HG03565 (cell line): ENCODE measurements at regions not wholly inside any gene's neighbourhood (a gene's known extent, or its start where the extent isn't known, plus 50 kb on each side); places are given as distances from the start of the nearest gene placed in this dataset.
"Not testable (repeated sequence)": the region's sequence is repeated elsewhere in the genome, so short reads cannot be mapped to it uniquely, and the experiment has no call there.

ENCODE experiments used
- ATAC-seq: cut with Tn5 transposase; IDR thresholded peaks from one replicate; pipeline ENCODE4 v1.9.1; 2021; ENCODE audit warnings: mild to moderate bottlenecking, moderate library complexity; ENCODE audit not compliant: unreplicated experiment

DNA sequence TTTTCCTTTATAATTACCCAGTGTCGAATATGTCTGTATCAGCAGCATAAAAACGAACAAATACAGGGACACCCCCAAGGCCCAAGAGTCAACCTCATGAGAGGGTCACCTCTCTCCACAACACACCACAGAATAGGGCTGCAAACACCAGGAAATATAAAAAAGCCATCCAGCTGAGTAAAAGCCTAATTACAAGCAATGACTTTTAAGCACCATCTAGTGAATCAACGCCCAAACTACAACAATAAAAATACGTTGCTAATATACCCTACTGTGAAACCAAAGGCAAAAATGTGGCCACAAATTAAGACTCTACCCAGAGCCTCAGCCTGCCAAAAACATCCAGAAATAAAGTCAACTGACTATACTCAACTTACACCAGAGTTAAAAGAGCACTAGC lies 817.9 kb upstream of the NEGR1 start:
- no peak for ATAC-seq

DNA sequence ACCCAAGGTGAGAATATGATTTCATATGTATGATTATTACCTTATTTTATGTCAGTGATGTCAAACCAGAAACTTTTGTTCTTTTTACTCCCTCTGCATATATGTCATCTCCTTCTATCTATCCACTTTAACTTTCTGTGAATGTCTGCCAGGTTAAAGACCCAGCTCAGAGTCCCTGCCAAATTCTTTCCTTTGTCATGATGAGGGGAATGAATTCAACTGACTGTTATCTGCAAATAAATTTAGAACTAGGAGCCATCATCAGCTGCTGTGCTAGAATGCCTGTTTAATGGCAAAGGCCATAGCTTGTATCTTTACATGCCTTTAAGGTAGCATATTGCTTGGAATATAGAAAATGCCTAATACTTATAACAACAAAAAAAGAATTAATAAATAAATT lies 815.6 kb upstream of the NEGR1 start:
- ATAC-seq = no peak

DNA sequence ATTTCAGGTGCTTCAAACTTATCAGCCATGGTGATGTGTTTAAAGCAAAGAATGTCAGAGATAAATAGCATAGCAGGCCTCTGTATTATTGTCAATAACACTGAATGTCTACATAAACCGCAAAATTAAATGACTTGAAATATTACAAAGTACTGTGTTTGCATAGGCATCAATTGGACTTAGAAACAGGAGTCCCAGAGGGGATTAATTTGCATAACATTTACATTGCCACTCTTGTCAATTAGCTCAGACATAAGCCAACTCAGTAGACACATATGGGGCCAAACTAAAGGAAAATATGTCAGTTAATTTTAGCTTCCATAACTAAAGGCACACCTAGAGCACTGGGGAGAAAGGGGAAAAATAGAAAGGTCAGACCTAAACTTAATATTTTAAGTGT lies 814.5 kb upstream of the NEGR1 start:
- ATAC-seq = no peak

DNA sequence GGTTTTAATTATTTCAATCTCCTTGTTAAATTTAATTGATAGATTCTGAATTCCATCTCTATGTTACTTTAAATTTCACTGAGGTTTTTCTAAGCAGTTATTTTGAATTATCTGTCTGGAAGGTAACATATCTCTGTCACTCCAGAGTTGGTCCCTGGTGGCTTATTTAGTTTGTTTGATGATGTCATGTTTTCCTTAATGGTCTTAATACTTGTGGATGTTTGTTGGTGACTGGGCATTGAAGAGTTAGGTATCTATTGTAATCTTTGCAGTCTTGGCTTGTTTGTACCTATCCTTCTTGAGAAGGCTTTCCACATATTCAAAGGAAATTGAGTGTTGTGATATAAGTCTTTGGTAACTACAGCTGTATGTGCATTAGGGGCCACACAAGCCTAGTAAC lies 810.0 kb upstream of the NEGR1 start:
- no peak for ATAC-seq

GRCh38 chr1:73066866-73067265 lies 784.5 kb upstream of the NEGR1 start:
- ATAC-seq = no peak

DNA sequence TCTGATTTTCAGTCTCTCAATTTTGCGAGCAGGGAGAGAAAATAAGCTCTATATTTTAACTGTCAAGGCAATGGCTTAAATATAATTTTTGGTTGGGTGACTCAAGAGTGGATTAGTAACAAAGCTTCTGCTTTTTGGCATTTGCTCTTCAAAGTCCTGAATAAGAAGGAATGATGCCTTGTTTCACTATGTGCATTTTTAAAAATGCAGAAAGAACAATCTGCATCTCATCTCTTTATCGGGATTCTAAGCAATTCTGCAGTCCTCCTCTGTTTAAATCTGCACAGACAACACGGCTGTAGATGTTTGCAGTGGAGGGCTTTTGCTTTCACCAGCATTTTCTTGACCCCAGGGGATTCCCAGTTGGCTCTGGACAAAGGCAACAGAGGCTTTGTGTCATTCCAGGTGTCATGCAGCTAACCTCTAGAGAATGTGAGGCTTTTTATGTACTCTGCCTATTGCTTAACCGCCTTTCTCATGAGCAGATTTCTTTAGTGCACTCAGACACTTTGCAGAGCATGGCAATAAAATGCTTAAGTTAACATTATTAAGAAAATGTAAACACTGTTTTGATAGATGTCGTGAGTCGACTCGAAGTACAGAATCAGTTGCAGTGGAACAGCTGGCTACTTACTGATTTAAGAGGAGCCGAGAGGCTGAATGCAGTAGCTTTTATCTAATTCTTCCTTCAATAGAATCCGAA lies 783.2 kb upstream of the NEGR1 start:
- ATAC-seq = no peak

DNA sequence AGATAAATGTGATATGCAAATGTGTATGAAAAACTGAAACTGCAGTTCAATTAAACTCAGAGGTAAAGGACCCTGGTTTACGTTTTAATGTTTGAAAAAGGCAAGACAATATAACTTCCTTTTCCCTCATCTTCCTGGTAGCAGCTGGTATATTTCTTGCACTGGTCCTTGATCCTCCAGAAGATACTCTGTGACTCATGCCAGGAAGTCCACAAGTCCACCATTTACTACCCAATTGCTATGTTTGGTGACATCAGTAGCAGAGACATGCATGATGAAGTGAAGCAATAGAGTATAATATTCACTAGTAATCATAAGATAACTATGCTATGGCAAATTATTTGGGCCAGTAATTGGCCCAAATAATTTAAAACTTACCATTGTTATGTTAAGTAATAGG lies 774.5 kb upstream of the NEGR1 start:
- ATAC-seq = no peak

DNA sequence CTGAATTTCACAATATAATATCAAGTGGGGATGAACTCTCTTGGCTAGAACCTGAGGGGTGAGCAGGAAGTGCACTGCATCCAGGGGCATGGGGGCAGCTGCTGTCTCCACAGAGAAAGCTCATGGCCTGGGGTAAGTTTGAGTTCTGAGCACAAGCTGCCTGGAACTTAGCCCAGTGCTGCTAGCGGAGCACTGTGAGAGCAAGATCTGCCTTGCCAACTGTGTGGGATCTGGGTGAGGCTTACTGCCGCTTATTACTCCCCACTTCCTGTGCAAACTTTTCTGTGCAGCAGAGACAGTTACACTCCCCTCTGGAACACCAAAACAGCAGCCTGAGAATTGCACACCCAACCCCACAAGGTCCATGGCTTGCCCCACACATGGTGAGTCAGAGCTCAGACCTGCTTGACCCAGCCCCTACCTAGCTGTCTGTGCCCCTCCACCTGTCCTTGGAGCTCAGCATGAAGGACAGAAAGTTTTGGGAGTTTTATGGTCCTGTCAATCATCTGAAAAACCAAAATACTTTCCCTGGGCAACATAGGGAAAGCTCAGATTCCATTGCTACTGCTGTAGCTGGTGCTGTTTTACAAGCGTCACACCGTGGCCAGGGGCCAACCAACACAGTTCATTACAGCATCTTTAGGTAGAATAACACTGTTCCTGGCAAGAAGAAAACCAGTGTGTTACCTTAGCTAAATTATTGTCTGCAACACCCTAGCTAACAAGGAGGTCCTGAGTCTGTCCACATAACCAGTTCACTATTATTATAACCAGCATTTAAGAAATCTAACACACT lies 762.1 kb upstream of the NEGR1 start:
- no peak for ATAC-seq

- no peak for ATAC-seq
Measured at GRCh38 chr1:73042403-73042802, 760.1 kb upstream of the NEGR1 start.

- no peak for ATAC-seq
Measured at GRCh38 chr1:73040811-73041210, 758.5 kb upstream of the NEGR1 start.

DNA sequence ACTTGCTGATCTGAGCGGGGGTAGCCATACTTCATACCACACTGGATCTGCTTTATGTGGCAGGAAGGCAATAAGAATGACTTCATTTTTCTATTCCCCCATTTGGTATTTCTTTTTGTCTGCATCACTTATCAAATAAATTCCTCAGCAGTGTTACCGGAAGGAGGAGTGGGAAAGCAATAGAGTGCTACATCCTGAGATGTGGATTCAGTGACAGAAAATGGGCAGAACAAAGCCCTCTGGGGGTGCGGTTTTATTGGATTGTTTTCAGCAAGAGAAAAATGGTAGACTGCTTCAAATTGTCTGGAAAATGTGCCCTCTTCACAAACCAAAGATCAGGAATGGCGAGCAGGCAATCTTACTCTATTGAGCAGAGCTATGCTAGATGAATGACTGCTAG lies 751.9 kb upstream of the NEGR1 start:
- ATAC-seq = no peak

- no peak for ATAC-seq
Measured at GRCh38 chr1:73033640-73034039, 751.3 kb upstream of the NEGR1 start.

DNA sequence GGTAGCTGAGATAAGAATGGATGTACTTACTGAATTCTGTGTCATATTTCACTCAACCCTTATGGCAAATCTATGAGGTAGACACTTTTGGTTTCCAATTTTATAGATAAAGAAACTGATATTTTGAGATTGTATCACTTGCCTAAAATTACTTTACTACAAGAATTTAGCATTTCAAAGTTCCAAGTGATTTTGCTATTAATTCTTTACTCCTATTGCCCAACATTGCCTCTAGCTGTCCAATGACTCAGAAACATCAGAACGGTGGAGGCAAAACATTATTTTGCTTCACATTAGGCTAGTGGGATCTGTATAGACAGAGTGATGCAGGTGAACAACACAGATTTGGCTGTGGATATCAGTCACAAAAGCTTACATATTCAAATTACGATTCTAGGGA lies 747.2 kb upstream of the NEGR1 start:
- no peak for ATAC-seq

GRCh38 chr1:73026114-73026513 lies 743.8 kb upstream of the NEGR1 start:
- ATAC-seq = no peak

- no peak for ATAC-seq
Measured at GRCh38 chr1:73009938-73010337, 727.6 kb upstream of the NEGR1 start.

GRCh38 chr1:73009311-73009710 lies 727.0 kb upstream of the NEGR1 start:
- ATAC-seq = no peak

GRCh38 chr1:72997624-72998023 lies 715.3 kb upstream of the NEGR1 start:
- ATAC-seq = no peak

GRCh38 chr1:72997041-72997440 lies 714.7 kb upstream of the NEGR1 start:
- no peak for ATAC-seq

GRCh38 chr1:72987871-72988270 lies 705.5 kb upstream of the NEGR1 start:
- not testable (repeated sequence) for ATAC-seq

- ATAC-seq = no peak
Measured at GRCh38 chr1:72986591-72987290, 704.4 kb upstream of the NEGR1 start.

DNA sequence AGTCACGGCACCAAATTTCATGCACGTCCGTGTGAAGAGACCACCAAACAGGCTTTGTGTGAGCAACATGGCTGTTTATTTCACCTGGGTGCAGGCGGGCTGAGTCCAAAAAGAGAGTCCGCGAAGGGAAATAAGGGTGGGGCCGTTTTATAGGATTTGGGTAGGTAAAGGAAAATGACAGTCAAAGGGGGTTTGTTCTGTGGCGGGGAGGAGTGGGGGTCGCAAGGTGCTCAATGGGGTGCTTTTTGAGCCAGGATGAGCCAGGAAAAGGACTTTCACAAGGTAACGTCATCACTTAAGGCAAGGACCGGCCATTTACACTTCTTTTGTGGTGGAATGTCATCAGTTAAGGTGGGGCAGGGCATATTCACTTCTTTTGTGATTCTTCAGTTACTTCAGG lies 702.7 kb upstream of the NEGR1 start:
- not testable (repeated sequence) for ATAC-seq

DNA sequence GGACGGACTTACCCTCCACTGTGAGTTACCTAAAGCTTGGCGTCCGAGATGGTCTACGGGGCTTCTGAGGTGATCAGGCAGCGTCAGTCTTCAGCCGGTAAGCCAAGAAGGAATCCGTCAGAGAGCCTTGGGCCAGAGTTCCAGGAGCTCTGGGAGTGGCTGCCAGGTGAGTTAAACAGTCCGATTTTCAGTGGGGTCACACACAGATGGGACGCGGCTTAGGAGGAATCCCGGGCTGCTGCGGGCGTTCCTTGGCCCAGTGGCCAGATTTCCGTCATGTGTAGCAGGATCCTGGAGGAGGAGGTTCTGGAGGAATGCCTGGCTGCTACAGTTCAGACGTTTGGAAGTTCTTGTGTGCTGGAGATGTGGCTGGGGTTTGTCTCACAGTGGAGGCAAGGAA lies 700.7 kb upstream of the NEGR1 start:
- ATAC-seq = not testable (repeated sequence)
